GM12865 (cell line): ENCODE measurements at regions not wholly inside any gene's neighbourhood (a gene's known extent, or its start where the extent isn't known, plus 50 kb on each side); places are given as distances from the start of the nearest gene placed in this dataset.

Source experiments
- DNase-seq: peaks from one replicate; pipeline ENCODE4 v3.0.0; 2010; ENCODE audit warnings: low read depth
- H3K4me3 ChIP-seq: 2 replicates; pipeline ENCODE4 v1.5.1; 2011; ENCODE audit warnings: mild to moderate bottlenecking, low read depth, low read length, control low read depth
- TF ChIP-seq, protein P1 (sequence below): IDR thresholded peaks from 2 replicates; pipeline ENCODE4 v1.5.1; 2011; ENCODE audit warnings: low read length, control low read depth, low read depth, inconsistent platforms; ENCODE audit not compliant: insufficient read depth; ENCODE audit errors: missing control alignments

- TF ChIP-seq, protein P1, sequence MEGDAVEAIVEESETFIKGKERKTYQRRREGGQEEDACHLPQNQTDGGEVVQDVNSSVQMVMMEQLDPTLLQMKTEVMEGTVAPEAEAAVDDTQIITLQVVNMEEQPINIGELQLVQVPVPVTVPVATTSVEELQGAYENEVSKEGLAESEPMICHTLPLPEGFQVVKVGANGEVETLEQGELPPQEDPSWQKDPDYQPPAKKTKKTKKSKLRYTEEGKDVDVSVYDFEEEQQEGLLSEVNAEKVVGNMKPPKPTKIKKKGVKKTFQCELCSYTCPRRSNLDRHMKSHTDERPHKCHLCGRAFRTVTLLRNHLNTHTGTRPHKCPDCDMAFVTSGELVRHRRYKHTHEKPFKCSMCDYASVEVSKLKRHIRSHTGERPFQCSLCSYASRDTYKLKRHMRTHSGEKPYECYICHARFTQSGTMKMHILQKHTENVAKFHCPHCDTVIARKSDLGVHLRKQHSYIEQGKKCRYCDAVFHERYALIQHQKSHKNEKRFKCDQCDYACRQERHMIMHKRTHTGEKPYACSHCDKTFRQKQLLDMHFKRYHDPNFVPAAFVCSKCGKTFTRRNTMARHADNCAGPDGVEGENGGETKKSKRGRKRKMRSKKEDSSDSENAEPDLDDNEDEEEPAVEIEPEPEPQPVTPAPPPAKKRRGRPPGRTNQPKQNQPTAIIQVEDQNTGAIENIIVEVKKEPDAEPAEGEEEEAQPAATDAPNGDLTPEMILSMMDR = no peak
- H3K4me3 ChIP-seq = no peak overlapping the region
- DNase-seq = no peak
Measured at GRCh38 chr14:55929136-55929535, 189.1 kb upstream of the PELI2 start.

GRCh38 chr14:55930016-55930784, 188.0 kb upstream of the PELI2 start:
- no peak for DNase-seq
- TF ChIP-seq, protein P1 = no peak
- no peak overlapping the region for H3K4me3 ChIP-seq

GRCh38 chr14:55936691-55937090, 181.5 kb upstream of the PELI2 start:
- TF ChIP-seq, protein P1 = no peak
- DNase-seq = no peak
- H3K4me3 ChIP-seq = no peak overlapping the region

DNA sequence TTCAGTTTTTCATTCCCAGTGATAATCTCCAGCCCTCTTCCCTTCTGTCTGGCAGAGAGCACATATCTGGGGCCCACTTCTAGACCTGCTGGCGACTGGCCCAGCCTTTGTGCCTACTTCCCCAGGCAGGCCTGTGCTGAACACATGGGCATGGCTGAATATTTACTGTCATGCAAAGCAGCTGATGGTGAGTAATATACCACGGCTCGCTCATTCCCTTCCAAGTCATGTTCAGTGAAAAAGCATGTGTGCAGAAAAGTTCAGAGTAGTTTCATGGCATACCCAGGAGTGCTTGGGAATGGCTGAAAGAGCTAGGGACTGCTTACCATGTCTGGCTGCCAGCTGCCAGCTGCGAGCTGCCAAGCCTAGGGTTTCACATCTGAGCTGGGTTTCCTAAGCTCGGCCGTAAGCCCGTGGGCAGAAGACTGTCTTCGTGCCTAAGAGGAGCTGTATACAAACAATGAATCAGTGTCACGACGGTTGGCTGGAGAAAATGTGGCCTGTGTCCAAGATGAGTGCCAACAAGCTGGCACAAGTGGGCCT, 179.9 kb upstream of the PELI2 start:
- no peak overlapping the region for H3K4me3 ChIP-seq
- TF ChIP-seq, protein P1 = no peak
- DNase-seq = no peak

- H3K4me3 ChIP-seq = no peak overlapping the region
- TF ChIP-seq, protein P1 = no peak
- no peak for DNase-seq
Measured at GRCh38 chr14:55942076-55942654, 176.0 kb upstream of the PELI2 start.

GRCh38 chr14:55942826-55943225, 175.4 kb upstream of the PELI2 start:
- no peak for DNase-seq
- TF ChIP-seq, protein P1 = no peak
- no peak overlapping the region for H3K4me3 ChIP-seq
